ENCODE measurements at regions not wholly inside any gene's neighbourhood (a gene's known extent, or its start where the extent isn't known, plus 50 kb on each side); places are given as distances from the start of the nearest gene placed in this dataset.
"Not testable (repeated sequence)": the region's sequence is repeated elsewhere in the genome, so short reads cannot be mapped to it uniquely, and the experiment has no call there.

DNA sequence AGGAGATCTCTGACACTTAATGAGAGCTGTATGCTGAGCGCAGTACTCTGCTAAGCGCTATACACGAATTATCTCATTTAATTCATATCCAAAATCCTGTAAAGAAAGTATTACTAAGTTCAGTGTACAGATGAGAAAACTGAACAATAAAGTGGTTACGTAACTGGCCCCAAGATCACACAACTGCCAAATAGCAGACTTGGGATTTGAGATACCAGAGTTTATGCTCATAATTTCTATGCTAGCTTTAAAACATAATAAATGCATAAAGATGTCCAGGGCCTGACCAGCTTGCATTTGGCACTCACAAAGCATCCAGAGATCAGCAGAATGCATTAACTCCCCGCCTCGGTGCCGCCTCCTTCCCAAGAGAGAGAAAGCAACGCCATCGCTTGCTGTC lies 83.2 kb upstream of the PWP1 start:
- no peaks in the 10 kb centered on the region for H3K27me3 Mint-ChIP-seq
- H3K36me3 Mint-ChIP-seq (ENCODE audit: insufficient read depth), result peaks cover 3% of the 10 kb centered on the region
- ATAC-seq (replicated peaks; ENCODE audit: extremely low read depth, poor library complexity, severe bottlenecking) (no peak), DNase-seq (ENCODE audit: low spot score in 2 of 2) (no peak)
- H3K27ac Mint-ChIP-seq (ENCODE audit: low read depth), result no peak overlapping the region
- H3K4me3 Mint-ChIP-seq, result no peak overlapping the region
- no peaks in the 10 kb centered on the region for H3K4me1 Mint-ChIP-seq
- no peaks in the 10 kb centered on the region for H3K9me3 Mint-ChIP-seq

DNA sequence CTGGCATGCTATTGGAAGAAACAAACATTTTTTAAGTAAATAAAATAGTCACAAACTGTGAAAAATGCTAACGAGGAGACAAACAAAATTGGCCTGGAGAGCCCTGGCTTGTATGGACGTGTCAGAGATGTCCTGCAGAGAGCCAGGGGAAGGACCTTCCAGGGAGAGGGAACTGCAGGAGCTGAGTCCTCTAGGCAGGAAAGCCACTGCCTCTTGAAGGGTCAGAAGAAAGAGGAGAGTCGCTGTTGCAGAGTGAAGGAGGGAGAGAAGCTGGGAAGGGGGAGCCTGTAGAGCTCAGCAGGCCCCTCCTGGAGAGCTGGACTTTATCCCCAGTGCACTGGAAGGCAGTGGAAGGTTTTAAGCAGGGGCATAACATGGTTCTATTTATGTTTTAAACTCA lies 80.3 kb upstream of the PWP1 start:
- Mint-ChIP-seq H3K27ac (ENCODE audit: low read depth) (peak overlapping the region; percentile 0), H3K9me3 (no peaks in the 10 kb centered on the region), H3K27me3 (no peaks in the 10 kb centered on the region), H3K4me1 (no peaks in the 10 kb centered on the region), H3K36me3 (ENCODE audit: insufficient read depth) (peaks cover 5% of the 10 kb centered on the region), H3K4me3 (no peak overlapping the region)
- ATAC-seq (replicated peaks; ENCODE audit: extremely low read depth, poor library complexity, severe bottlenecking), result no peak
- DNase-seq (ENCODE audit: low spot score in 2 of 2), result no peak

DNA sequence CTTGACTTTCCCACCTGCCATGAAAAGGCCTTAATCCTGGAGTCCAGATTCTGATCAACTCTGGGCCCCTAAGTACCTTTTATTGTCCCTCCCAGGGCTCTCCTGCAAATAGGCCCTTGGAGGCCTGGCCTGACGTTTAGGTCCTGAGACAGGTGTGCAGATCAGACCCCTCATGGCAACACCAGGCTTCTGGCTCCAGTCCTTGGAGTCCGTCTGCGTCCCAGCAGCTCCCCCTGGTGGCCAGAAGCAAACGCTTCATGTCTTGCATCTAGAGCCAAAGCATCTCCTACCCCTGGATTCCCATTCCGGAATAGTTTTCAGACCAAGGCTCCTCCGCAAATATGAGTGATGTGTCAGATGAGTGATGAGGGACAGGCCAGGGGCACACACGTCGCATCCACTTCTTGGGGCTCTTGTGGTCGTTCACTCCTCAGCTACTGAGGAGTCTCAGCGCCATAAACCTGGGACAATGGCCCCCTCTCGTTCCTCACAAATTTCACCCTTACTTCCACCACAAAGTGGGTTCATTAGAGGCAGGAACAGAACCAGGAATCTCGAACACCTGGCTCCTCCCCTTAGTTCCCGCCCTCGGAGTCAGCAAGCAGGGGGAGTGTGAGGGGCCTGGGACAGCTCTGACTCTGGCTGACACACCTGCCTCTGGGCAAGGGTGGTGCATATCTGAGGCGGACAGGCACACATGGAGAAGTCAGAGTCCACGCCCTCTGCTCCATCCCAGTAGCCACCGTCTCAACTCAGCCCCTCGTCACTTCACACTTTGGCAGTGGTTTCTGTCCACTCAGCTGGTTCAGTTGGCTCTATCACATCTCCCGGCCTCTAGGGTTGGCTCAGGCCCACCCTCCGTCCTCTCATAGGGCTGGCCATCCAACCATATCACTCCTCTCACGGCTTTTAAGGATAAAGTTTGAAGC lies 77.9 kb upstream of the PWP1 start:
- H3K36me3 Mint-ChIP-seq (ENCODE audit: insufficient read depth), result peaks cover 5% of the 10 kb centered on the region

DNA sequence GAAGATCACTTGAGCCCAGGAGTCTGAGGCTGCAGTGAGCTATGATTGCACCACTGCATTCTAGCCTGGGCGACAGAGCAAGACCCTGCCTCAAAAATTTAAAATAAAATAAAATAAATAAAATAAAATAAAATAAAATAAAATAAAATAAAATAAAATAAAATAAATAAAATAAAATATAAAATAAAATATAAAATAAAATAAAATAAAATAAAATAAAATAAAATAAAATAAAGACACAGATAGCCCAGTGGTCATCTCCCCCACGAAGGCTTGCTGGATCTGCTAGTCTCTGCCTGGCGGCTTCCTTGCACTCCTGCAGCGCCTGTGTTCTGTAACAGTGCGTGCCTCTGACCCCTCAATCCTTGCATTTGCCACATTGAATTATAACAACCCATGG lies 76.8 kb upstream of the PWP1 start:
- H3K4me3 Mint-ChIP-seq; H3K27me3 Mint-ChIP-seq; H3K4me1 Mint-ChIP-seq; DNase-seq (ENCODE audit: low spot score in 2 of 2); H3K27ac Mint-ChIP-seq (ENCODE audit: low read depth); H3K9me3 Mint-ChIP-seq; ATAC-seq (replicated peaks; ENCODE audit: extremely low read depth, poor library complexity, severe bottlenecking); H3K36me3 Mint-ChIP-seq (ENCODE audit: insufficient read depth): not testable (repeated sequence)

More for the DNA sequence above, 77.9 kb upstream of the PWP1 start:
- DNase-seq (ENCODE audit: low spot score in 2 of 2) (peak; percentile 61 to 66), ATAC-seq (replicated peaks; ENCODE audit: extremely low read depth, poor library complexity, severe bottlenecking) (peak; percentile 52)
- Mint-ChIP-seq H3K9me3 (no peaks in the 10 kb centered on the region), H3K4me3 (no peak overlapping the region), H3K4me1 (no peaks in the 10 kb centered on the region), H3K27ac (ENCODE audit: low read depth) (no peak overlapping the region), H3K27me3 (no peaks in the 10 kb centered on the region)

DNA sequence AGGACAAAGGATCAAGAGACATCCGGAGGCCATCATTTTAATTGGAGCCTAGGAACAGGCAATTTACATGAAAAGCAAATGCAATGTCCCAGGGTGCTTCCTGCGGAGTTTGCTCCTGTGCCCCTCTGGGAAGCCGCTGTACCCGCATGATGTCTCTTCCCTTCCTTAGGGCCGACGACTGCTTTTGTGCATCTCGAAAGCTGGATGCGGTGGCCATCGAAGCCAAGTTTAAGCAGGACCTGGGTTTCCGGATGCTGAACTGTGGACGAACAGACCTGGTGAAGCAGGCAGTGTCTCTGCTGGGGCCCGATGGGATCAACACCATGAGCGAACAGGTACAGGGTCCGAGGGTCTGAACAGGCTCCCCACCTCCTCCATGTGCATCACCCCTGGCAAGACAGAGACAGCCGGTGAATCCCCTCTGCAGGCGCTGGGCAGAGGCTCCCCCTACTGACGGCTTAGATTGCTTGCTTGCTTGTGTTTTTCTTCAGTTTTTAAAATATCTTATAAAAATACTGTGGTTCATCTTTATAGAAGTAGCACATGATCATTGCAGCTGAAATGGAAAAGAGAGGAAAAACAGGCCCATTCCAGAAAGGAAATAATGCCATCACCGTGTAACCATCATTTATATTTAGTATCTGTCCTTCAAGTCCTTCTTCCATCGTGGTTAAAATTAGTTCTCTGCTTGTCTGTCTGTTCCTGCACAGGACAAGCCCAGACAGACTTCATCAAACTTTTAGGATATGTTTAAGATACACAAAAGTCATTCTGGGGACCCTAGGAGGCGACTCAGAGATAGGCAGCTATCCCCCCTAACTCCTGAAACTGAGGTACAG lies 75.4 kb upstream of the PWP1 start:
- Mint-ChIP-seq H3K4me1 (no peaks in the 10 kb centered on the region), H3K27ac (ENCODE audit: low read depth) (no peak overlapping the region), H3K36me3 (ENCODE audit: insufficient read depth) (peaks cover 5% of the 10 kb centered on the region), H3K27me3 (no peaks in the 10 kb centered on the region), H3K4me3 (no peak overlapping the region), H3K9me3 (no peaks in the 10 kb centered on the region)
- ATAC-seq (replicated peaks; ENCODE audit: extremely low read depth, poor library complexity, severe bottlenecking) (no peak), DNase-seq (ENCODE audit: low spot score in 2 of 2) (no peak)

DNA sequence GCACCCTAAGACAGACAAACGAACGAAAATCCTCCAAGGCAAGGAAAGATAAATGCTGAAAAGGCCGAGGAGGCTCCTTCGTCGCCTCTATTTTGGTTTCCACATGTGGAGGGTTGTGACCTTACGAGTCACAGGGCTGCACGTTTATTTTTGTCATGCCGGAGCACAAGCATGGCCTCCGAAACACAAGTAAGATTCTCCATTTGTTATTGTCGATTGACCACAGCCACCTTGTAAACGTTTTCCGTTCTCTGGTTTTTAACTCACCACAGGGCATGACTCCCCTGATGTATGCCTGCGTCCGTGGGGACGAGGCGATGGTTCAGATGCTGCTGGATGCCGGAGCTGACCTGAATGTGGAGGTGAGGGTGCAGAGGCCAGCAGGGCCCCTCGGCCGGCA lies 73.1 kb upstream of the PWP1 start:
- Mint-ChIP-seq H3K9me3 (no peaks in the 10 kb centered on the region), H3K4me1 (no peaks in the 10 kb centered on the region), H3K27me3 (no peaks in the 10 kb centered on the region), H3K4me3 (no peak overlapping the region), H3K27ac (ENCODE audit: low read depth) (no peak overlapping the region), H3K36me3 (ENCODE audit: insufficient read depth) (peaks cover 3% of the 10 kb centered on the region)
- DNase-seq (ENCODE audit: low spot score in 2 of 2), result no peak
- ATAC-seq (replicated peaks; ENCODE audit: extremely low read depth, poor library complexity, severe bottlenecking), result no peak

DNA sequence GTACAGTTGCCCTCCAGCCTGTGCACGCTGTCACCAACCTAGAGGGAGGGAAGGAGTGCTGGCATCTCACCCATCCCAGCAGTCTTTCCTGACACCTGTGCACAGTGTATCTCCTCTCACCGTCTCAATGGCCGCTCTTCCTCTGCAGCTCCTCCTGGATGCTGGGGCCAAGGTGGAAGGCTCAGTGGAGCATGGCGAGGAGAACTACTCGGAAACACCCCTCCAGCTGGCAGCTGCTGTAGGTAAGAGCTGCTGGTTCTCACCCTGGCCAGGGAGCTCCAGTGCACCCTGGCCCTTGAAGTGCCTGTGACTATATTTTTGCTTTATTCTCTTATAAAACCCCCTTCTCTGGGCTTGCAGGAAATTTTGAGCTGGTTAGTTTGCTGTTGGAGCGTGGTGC lies 68.7 kb upstream of the PWP1 start:
- ATAC-seq (replicated peaks; ENCODE audit: extremely low read depth, poor library complexity, severe bottlenecking), result no peak
- Mint-ChIP-seq H3K4me3 (no peak overlapping the region), H3K36me3 (ENCODE audit: insufficient read depth) (peaks cover 2% of the 10 kb centered on the region), H3K4me1 (no peaks in the 10 kb centered on the region), H3K27ac (ENCODE audit: low read depth) (no peak overlapping the region), H3K9me3 (no peaks in the 10 kb centered on the region), H3K27me3 (no peaks in the 10 kb centered on the region)
- DNase-seq (ENCODE audit: low spot score in 2 of 2), result no peak

DNA sequence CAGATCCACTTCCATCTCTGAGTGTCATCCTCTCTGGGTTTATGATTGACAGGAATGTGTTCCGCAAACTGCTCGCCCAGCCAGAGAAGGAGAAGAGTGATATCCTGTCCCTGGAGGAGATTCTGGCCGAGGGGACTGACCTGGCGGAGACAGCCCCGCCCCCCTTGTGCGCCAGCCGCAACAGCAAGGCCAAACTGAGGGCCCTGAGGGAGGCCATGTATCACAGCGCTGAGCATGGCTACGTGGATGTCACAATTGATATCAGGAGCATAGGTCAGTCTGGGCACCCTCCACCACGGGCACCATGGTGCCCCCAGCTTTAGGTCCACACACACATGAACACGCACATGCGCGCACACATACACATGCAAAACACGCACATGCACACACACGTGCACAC lies 67.5 kb upstream of the PWP1 start:
- H3K36me3 Mint-ChIP-seq (ENCODE audit: insufficient read depth), result peaks cover 2% of the 10 kb centered on the region
- no peak overlapping the region for H3K4me3 Mint-ChIP-seq
- no peak for DNase-seq (ENCODE audit: low spot score in 2 of 2)
- H3K9me3 Mint-ChIP-seq, result no peaks in the 10 kb centered on the region
- ATAC-seq (replicated peaks; ENCODE audit: extremely low read depth, poor library complexity, severe bottlenecking), result no peak
- no peaks in the 10 kb centered on the region for H3K27me3 Mint-ChIP-seq
- H3K4me1 Mint-ChIP-seq, result no peaks in the 10 kb centered on the region
- H3K27ac Mint-ChIP-seq (ENCODE audit: low read depth), result no peak overlapping the region

DNA sequence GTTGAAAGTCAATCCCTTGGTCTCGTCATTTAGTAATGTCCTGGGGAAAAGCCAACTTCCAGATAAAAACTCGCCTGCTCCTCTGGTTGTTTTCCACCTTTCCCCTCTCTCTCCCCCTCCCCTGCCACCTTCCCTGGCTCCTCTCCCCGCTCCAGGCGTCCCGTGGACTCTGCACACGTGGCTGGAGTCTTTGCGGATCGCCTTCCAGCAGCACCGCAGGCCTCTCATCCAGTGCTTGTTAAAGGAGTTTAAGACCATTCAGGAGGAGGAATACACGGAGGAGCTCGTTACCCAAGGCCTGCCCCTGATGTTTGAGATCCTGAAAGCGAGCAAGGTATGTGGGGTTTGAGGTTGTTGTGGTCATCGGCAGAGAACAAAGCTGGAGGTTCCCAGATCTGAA lies 65.8 kb upstream of the PWP1 start:
- ATAC-seq (replicated peaks; ENCODE audit: extremely low read depth, poor library complexity, severe bottlenecking) (no peak), DNase-seq (ENCODE audit: low spot score in 2 of 2) (no peak)
- H3K27ac Mint-ChIP-seq (ENCODE audit: low read depth), result no peak overlapping the region
- no peaks in the 10 kb centered on the region for H3K27me3 Mint-ChIP-seq
- no peak overlapping the region for H3K4me3 Mint-ChIP-seq
- peaks cover 3% of the 10 kb centered on the region for H3K36me3 Mint-ChIP-seq (ENCODE audit: insufficient read depth)
- H3K4me1 Mint-ChIP-seq, result no peaks in the 10 kb centered on the region
- H3K9me3 Mint-ChIP-seq, result peaks cover 1% of the 10 kb centered on the region

DNA sequence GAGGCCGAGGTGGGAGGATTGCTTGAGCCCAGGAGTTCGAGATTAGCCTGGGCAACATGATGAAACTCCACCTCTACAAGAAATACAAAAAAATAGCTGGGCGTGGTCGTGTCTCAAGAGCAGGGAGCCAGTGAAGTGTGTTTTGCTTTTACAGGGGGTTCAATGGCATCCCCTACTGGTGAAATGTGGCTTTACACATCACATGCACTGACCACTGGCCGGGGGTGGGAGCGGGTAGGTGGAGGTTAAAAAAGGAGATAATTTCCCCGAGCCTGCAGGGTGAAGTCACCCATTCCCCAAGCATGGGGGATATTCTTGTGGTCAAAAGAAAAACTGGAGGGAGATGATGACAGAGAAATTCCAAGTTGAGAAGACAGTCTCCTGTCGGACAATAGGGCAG lies 63.6 kb upstream of the PWP1 start:
- peaks cover 6% of the 10 kb centered on the region for H3K9me3 Mint-ChIP-seq
- no peak overlapping the region for H3K27ac Mint-ChIP-seq (ENCODE audit: low read depth)
- no peak overlapping the region for H3K4me3 Mint-ChIP-seq
- ATAC-seq (replicated peaks; ENCODE audit: extremely low read depth, poor library complexity, severe bottlenecking) (no peak), DNase-seq (ENCODE audit: low spot score in 2 of 2) (no peak)
- no peaks in the 10 kb centered on the region for H3K27me3 Mint-ChIP-seq
- peaks cover 3% of the 10 kb centered on the region for H3K36me3 Mint-ChIP-seq (ENCODE audit: insufficient read depth)
- H3K4me1 Mint-ChIP-seq, result no peaks in the 10 kb centered on the region

DNA sequence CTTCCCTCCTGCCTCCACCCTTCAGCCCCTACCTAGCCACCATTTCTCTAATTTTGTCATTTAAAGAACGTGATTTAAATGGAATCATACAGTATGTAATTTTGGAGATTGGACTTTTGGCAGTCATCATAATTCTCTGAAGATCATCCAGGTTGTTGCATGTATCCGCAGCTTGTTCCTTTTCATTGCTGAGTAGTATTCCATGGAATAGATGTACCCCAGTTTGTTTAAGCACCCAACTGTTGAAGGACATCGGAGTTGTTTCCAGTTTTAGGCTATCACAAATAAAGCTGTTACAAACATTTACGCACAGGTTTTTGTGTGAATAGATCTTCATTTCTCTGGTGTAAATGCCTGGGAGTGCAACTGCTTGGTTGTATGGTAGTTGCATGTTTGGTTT lies 61.1 kb upstream of the PWP1 start:
- H3K9me3 Mint-ChIP-seq, result peaks cover 6% of the 10 kb centered on the region
- H3K27ac Mint-ChIP-seq (ENCODE audit: low read depth), result no peak overlapping the region
- ATAC-seq (replicated peaks; ENCODE audit: extremely low read depth, poor library complexity, severe bottlenecking) (no peak), DNase-seq (ENCODE audit: low spot score in 2 of 2) (no peak)
- H3K27me3 Mint-ChIP-seq, result no peaks in the 10 kb centered on the region
- H3K4me3 Mint-ChIP-seq, result no peak overlapping the region
- peaks cover 3% of the 10 kb centered on the region for H3K36me3 Mint-ChIP-seq (ENCODE audit: insufficient read depth)
- H3K4me1 Mint-ChIP-seq, result no peaks in the 10 kb centered on the region

DNA sequence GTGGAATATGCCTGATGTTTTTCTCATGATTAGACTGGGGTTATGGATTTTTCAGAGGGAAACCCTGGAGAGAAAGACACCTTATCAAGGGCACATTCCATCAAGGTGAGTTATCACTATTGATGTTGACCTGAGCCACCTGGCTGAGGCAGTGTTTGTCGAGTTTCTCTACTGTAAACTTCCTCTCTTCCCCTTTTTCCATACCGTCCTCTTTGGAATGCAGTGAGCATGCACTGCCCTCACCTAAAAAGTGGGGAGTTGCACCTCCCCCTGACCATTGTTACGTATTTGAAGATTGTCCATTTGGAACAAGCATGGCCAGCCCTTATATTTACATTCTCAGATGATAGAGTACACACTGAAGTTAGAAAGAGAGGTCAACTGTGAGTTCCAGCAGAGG lies 53.9 kb upstream of the PWP1 start:
- Mint-ChIP-seq H3K9me3 (no peaks in the 10 kb centered on the region), H3K4me1 (no peaks in the 10 kb centered on the region), H3K4me3 (no peak overlapping the region), H3K27me3 (no peaks in the 10 kb centered on the region), H3K36me3 (ENCODE audit: insufficient read depth) (no peaks in the 10 kb centered on the region), H3K27ac (ENCODE audit: low read depth) (no peak overlapping the region)
- no peak for ATAC-seq (replicated peaks; ENCODE audit: extremely low read depth, poor library complexity, severe bottlenecking)
- no peak for DNase-seq (ENCODE audit: low spot score in 2 of 2)

DNA sequence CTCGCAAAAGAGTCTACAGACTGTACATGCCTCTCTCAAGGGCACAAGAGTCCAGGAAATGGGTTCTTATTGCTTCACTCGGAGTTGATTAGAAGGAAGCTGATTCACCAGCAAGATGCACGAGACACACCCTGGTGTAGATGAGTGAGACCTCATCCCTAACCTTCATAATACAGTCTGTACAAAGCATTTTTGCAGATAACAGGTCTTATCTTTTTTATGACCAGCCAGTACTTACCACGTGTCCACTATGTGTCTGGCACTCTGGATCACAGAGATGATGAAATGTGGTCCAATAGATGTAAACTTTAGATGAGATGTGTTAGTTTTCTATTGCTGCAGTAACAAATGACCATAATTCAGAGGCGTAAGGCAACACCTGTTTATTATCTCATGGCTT lies 53.4 kb upstream of the PWP1 start:
- Mint-ChIP-seq H3K27ac (ENCODE audit: low read depth) (no peak overlapping the region), H3K4me1 (no peaks in the 10 kb centered on the region), H3K9me3 (no peaks in the 10 kb centered on the region), H3K36me3 (ENCODE audit: insufficient read depth) (no peaks in the 10 kb centered on the region), H3K4me3 (no peak overlapping the region), H3K27me3 (no peaks in the 10 kb centered on the region)
- DNase-seq (ENCODE audit: low spot score in 2 of 2) (no peak), ATAC-seq (replicated peaks; ENCODE audit: extremely low read depth, poor library complexity, severe bottlenecking) (no peak)

All from central memory CD8-positive, alpha-beta T cell (primary cell).